ENCODE measurements at regions not wholly inside any gene's neighbourhood (a gene's known extent, or its start where the extent isn't known, plus 50 kb on each side); places are given as distances from the start of the nearest gene placed in this dataset.

GRCh38 chr4:111174331-111174730 is 551.5 kb upstream of the PITX2 start:
- no TSS peak for BruUV-seq (replicated peaks)

More at GRCh38 chr4:111174331-111174730, 551.5 kb upstream of the PITX2 start:
- DNase-seq = no peak
- H3K9me3 ChIP-seq (ENCODE audit: control insufficient read depth, insufficient read depth, low read length) = no peaks in the 10 kb centered on the region
- no peak overlapping the region for H4K8ac ChIP-seq (ENCODE audit: low read depth in 2 of 2, low read length in 2 of 2)
- no peak overlapping the region for H2BK5ac ChIP-seq (ENCODE audit: low read depth, low read length, poor library complexity, severe bottlenecking)
- no peak overlapping the region for H2AFZ ChIP-seq (replicated peaks; ENCODE audit: low read length, poor library complexity)
- no peaks in the 10 kb centered on the region for H3K4me1 ChIP-seq (ENCODE audit: control insufficient read depth, insufficient read depth, low read length)
- H3K23ac ChIP-seq (ENCODE audit: low read depth, low read length) = no peak overlapping the region
- dilution Hi-C loops (cut with HindIII; ENCODE audit: low sequenced_read_pairs, unreplicated experiment) = no loop called here
- H3K9ac ChIP-seq (ENCODE audit: low read depth, low read length) = no peak overlapping the region
- H3K14ac ChIP-seq (replicated peaks; ENCODE audit: low read depth, low read length) = no peak overlapping the region
- H2AK5ac ChIP-seq (ENCODE audit: low read depth, low read length) = no peak overlapping the region
- POLR2A ChIA-PET (ENCODE audit: unreplicated experiment) = no interaction called here
- H3K79me1 ChIP-seq (ENCODE audit: low read depth in 1 of 2, low read length in 2 of 2) = no peaks in the 10 kb centered on the region
- intact Hi-C loops (cut with micrococcal nuclease) = no loop called here
- H3K4me2 ChIP-seq (ENCODE audit: low read depth, low read length) = no peak overlapping the region
- no peaks in the 10 kb centered on the region for H3K9me1 ChIP-seq (ENCODE audit: insufficient read depth, low read length)
- no peak overlapping the region for H3K56ac ChIP-seq (ENCODE audit: extremely low read depth, insufficient read depth, low read length)
- no peak overlapping the region for H2BK15ac ChIP-seq (ENCODE audit: low read depth, low read length)
- no peak overlapping the region for H2BK120ac ChIP-seq (ENCODE audit: low read depth, low read length)
- H3K4me3 ChIP-seq (ENCODE audit: insufficient read depth, low read depth, low read length) = no peak overlapping the region
- CTCF ChIA-PET = no interaction called here
- H3K36me3 ChIP-seq (ENCODE audit: control insufficient read depth, insufficient read depth, low read length) = no peaks in the 10 kb centered on the region
- no peak for ATAC-seq (ENCODE audit: low read depth)
- no peak overlapping the region for H2AK9ac ChIP-seq (replicated peaks; ENCODE audit: low read depth, low read length, poor library complexity)
- no peaks in the 10 kb centered on the region for H4K20me1 ChIP-seq (ENCODE audit: insufficient read depth, low read length)
- in situ Hi-C loops (cut with MboI; ENCODE audit: low sequenced_read_pairs) = no loop called here
- H4K5ac ChIP-seq (ENCODE audit: low read depth, low read length) = no peak overlapping the region
- TF ChIP-seq RCOR1 (IDR thresholded peaks at IDR 0.05; ENCODE audit: insufficient replicate concordance, low read length) = no peak
- no peak for TF ChIP-seq NFE2L2 (IDR thresholded peaks at IDR 0.05; ENCODE audit: low read depth, low read length)
- no peak for TF ChIP-seq USF2 (IDR thresholded peaks at IDR 0.05; ENCODE audit: low read depth, low read length)
- no peak for TF ChIP-seq MXI1 (IDR thresholded peaks at IDR 0.05; ENCODE audit: borderline replicate concordance, low read depth, low read length)
- no peak for TF ChIP-seq CEBPB (IDR thresholded peaks at IDR 0.05; ENCODE audit: low read depth, low read length)
- no peak for TF ChIP-seq MAZ (IDR thresholded peaks at IDR 0.05; ENCODE audit: borderline replicate concordance, low read depth, low read length)
- no peak for TF ChIP-seq POLR2A (IDR thresholded peaks at IDR 0.05; ENCODE audit: low read depth, low read length)
- no peak for TF ChIP-seq RAD21 (IDR thresholded peaks at IDR 0.05; ENCODE audit: low read length)
- no peak overlapping the region for H4K91ac ChIP-seq (ENCODE audit: insufficient read depth, low read depth, low read length)
- no peak overlapping the region for H3K27ac ChIP-seq (ENCODE audit: insufficient read depth, low read length)
- no peak overlapping the region for H3K4ac ChIP-seq (ENCODE audit: low read depth, low read length)
- no peak overlapping the region for H3K18ac ChIP-seq (ENCODE audit: low read depth, low read length)
- H2BK20ac ChIP-seq (ENCODE audit: low read depth, low read length) = no peak overlapping the region
- H3K27me3 ChIP-seq (ENCODE audit: control insufficient read depth, insufficient read depth, low read length) = no peaks in the 10 kb centered on the region

All from IMR-90 (cell line).